GM10266 (cell line): ENCODE measurements at regions not wholly inside any gene's neighbourhood (a gene's known extent, or its start where the extent isn't known, plus 50 kb on each side); places are given as distances from the start of the nearest gene placed in this dataset.

Experiments
- DNase-seq: peaks from one replicate; pipeline ENCODE4 v3.0.0; 2012; ENCODE audit errors: extremely low spot score
- TF ChIP-seq, protein P1 (sequence below): IDR thresholded peaks from 2 replicates; pipeline ENCODE4 v1.5.1; 2012; ENCODE audit warnings: mild to moderate bottlenecking, low read depth; ENCODE audit not compliant: control insufficient read depth, insufficient read depth; ENCODE audit errors: missing control alignments

- DNase-seq: no peak
- TF ChIP-seq, protein P1, sequence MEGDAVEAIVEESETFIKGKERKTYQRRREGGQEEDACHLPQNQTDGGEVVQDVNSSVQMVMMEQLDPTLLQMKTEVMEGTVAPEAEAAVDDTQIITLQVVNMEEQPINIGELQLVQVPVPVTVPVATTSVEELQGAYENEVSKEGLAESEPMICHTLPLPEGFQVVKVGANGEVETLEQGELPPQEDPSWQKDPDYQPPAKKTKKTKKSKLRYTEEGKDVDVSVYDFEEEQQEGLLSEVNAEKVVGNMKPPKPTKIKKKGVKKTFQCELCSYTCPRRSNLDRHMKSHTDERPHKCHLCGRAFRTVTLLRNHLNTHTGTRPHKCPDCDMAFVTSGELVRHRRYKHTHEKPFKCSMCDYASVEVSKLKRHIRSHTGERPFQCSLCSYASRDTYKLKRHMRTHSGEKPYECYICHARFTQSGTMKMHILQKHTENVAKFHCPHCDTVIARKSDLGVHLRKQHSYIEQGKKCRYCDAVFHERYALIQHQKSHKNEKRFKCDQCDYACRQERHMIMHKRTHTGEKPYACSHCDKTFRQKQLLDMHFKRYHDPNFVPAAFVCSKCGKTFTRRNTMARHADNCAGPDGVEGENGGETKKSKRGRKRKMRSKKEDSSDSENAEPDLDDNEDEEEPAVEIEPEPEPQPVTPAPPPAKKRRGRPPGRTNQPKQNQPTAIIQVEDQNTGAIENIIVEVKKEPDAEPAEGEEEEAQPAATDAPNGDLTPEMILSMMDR: no peak
Measured at GRCh38 chr12:46452061-46452615, 79.6 kb upstream of the SLC38A2 start.

DNA sequence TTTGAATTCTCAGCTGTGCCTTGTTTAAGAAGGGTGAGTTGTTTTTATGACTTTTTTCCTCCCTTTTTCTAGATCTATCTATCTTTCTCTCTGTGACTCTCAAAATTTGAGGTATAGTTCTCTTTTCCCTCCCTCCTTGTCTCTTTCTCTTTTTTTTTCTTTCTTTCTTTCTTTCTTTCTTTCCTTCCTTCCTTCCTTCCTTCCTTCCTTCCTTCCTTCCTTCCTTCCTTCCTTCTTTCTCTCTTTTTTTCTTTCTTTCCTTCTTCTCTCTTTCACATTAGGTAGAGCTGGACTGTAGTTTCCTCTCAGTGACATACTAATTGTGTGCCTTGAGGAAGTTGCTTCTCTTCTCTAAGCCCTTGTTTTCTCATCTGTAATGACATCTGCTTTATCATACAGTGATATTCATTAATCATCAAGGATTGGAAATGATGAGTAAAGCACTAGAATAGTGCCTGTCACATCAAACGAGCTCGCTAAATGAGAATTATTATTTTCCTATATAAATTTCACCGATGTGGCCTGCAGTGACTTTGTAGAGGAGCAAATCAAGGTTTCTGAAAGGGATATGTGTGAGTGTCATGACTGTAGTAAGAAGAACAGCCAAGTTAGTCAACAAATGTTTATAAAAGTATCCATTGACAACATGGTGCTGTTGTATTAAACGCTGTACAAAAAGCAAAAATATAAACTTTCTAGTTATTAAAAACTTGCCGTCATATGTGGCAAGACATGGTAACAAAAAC lies 78.9 kb upstream of the SLC38A2 start:
- TF ChIP-seq, protein P1: no peak
- no peak for DNase-seq

DNA sequence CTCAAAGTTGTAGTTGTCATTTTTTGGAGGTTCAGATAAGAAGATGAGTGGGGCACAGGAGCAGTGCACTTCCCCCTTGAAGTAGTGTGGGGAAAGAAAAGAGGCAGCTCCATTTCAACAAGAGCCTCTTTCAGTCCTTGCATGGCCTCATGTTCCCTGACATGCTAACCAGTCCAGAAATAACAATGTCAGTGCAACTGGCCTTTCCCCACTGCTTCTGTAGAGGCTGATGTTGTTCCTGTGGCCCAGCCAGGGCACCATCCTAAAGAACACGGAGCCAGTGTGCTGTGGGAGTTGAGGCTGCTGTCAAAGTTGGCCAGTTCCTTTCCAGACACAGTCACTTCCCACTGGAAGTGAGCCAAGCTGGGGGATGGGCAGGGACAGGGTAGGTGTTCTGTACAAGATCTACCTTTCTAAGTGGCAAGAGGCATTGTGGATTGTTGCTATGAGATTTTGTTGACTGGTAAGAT lies 77.7 kb upstream of the SLC38A2 start:
- no peak for DNase-seq
- TF ChIP-seq, protein P1: no peak

DNA sequence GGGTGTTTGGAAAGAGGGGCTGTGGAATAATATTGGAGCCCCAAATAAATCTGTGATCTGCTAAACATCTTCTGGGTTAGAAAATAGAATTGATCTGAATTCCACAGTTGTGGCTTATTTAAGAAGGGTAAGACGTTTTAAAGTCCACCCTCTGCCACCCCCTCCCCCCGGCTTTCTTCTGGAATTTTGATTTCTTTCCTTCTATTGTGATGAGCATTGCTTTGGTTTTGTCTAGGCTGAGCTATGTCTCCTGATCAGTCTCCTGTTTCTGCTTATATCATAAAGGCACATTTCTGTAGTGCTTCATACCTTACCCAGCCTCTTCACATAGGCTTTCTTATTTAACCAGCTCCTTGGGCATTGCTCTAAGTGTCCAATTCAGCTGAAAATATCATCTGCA lies 77.3 kb upstream of the SLC38A2 start:
- DNase-seq: no peak
- TF ChIP-seq, protein P1: no peak

DNA sequence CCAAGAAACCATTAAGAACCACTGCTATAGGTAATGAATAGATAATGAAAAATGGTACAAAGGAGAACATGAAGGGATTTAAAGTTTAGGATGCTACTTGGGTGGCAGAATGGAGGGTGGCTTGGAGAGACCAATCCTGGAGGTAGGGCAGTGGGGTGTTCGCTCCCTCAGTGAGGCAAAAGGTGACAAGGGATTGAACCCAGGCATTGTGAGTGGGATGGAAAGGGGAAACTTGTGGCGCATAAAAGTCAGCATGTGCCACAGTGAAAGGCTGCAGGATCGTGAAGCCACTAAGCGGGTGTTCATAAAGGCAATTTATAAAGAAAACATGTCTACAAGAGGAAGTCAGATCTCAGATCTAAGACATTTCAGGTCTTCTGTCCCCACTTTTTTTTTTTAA lies 76.7 kb upstream of the SLC38A2 start:
- no peak for DNase-seq
- TF ChIP-seq, protein P1: no peak

GRCh38 chr12:46446645-46447044 lies 74.1 kb upstream of the SLC38A2 start:
- TF ChIP-seq, protein P1: no peak
- no peak for DNase-seq

DNA sequence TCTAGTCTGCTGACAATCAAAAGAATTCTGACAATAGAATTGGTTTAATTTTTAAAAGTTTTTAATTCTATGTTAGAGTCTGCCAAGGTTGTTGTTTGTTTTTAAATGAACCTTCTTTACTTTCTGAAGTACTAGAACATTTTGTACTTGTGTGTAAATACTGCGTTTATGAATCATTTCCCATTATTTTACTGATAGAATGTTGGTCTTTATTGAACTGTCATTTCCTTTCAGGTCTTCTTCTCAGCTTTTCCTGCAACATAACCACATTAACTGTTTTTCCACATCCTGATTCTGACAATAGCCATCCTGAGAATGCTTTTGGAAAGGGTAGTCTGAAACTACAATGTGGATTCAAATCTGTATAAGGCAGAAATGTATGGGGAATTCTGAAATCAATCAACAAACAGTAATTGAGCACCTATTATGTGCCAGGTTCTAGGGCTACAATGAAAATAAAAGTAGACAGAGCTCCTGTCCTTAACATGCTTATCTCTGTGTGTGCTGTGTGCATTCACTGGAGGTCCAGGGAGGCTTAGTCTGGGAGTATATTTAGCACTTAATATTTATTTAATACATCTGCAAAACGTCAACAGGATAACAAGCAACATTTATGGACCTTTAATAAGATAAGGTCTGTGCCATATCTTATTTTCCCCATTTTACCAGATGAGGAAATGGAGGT lies 73.1 kb upstream of the SLC38A2 start:
- no peak for DNase-seq
- TF ChIP-seq, protein P1: no peak
